CD4-positive, alpha-beta T cell treated with Interleukin-1 beta for 1 hour (primary cell): ENCODE measurements at regions not wholly inside any gene's neighbourhood (a gene's known extent, or its start where the extent isn't known, plus 50 kb on each side); places are given as distances from the start of the nearest gene placed in this dataset.
"Not testable (repeated sequence)": the region's sequence is repeated elsewhere in the genome, so short reads cannot be mapped to it uniquely, and the experiment has no call there.

Experiments used
- DNase-seq, 2 donors: peaks; one replicate each; pipeline ENCODE4 v3.0.0-alpha.2; 2020 to 2022

GRCh38 chr5:145446875-145447274 is 388.3 kb downstream of the PRELID2 start:
- DNase-seq: not testable (repeated sequence)

- no peak for DNase-seq
These were observed 388.7 kb downstream of the PRELID2 start for GRCh38 chr5:145446412-145446811.

GRCh38 chr5:145445027-145445426 is 390.1 kb downstream of the PRELID2 start:
- no peak for DNase-seq

- no peak for DNase-seq
These were observed 391.2 kb downstream of the PRELID2 start for GRCh38 chr5:145443964-145444363.

GRCh38 chr5:145443366-145443765 is 391.8 kb downstream of the PRELID2 start:
- DNase-seq: no peak

- DNase-seq: not testable (repeated sequence)
These were observed 392.5 kb downstream of the PRELID2 start for GRCh38 chr5:145442661-145443060.

GRCh38 chr5:145441228-145441627 is 393.9 kb downstream of the PRELID2 start:
- DNase-seq: no peak

- no peak for DNase-seq
These were observed 397.5 kb downstream of the PRELID2 start for GRCh38 chr5:145437627-145438026.

- no peak for DNase-seq
These were observed 402.1 kb downstream of the PRELID2 start for GRCh38 chr5:145433077-145433476.

GRCh38 chr5:145429170-145429569 is 406.0 kb downstream of the PRELID2 start:
- no peak for DNase-seq

GRCh38 chr5:145408048-145408341 is 427.1 kb downstream of the PRELID2 start:
- no peak for DNase-seq

GRCh38 chr5:145407300-145408047 is 427.7 kb downstream of the PRELID2 start:
- no peak for DNase-seq

- DNase-seq: no peak
These were observed 431.1 kb downstream of the PRELID2 start for GRCh38 chr5:145403992-145404391.

GRCh38 chr5:145396888-145397287 is 438.3 kb downstream of the PRELID2 start:
- DNase-seq: no peak

- not testable (repeated sequence) for DNase-seq
These were observed 440.0 kb downstream of the PRELID2 start for GRCh38 chr5:145395151-145395550.

GRCh38 chr5:145393426-145393825 is 441.7 kb downstream of the PRELID2 start:
- no peak for DNase-seq

GRCh38 chr5:145389047-145389446 is 446.1 kb downstream of the PRELID2 start:
- DNase-seq: no peak

GRCh38 chr5:145385276-145385675 is 449.9 kb downstream of the PRELID2 start:
- no peak for DNase-seq

GRCh38 chr5:145378226-145378625 is 456.9 kb downstream of the PRELID2 start:
- DNase-seq: no peak

- no peak for DNase-seq
These were observed 459.6 kb downstream of the PRELID2 start for GRCh38 chr5:145375521-145375920.

- no peak for DNase-seq
These were observed 469.7 kb downstream of the PRELID2 start for GRCh38 chr5:145365464-145365863.

- DNase-seq: no peak
These were observed 472.9 kb downstream of the PRELID2 start for GRCh38 chr5:145362266-145362665.

- DNase-seq: no peak
These were observed 474.2 kb downstream of the PRELID2 start for GRCh38 chr5:145360936-145361335.

GRCh38 chr5:145350513-145350912 is 484.6 kb downstream of the PRELID2 start:
- DNase-seq: no peak

GRCh38 chr5:145347026-145347616 is 488.0 kb downstream of the PRELID2 start:
- DNase-seq: no peak
